HL-60/S4 treated with retinoic acid at 250 ng/mL for 4 days and 3 days (cell line): ENCODE measurements at regions not wholly inside any gene's neighbourhood (a gene's known extent, or its start where the extent isn't known, plus 50 kb on each side); places are given as distances from the start of the nearest gene placed in this dataset.

ENCODE experiments used
- in situ Hi-C: fragments of 300-500 bp; cut with MboI; formaldehyde crosslinking; loops from 2 replicates; pipeline ENCODE4 v1.7.0; 2022; ENCODE audit warnings: low sequenced_read_pairs

GRCh38 chr15:96414875-96415274, 84.4 kb downstream of the NR2F2 start:
- in situ Hi-C loops: no loop called here

DNA sequence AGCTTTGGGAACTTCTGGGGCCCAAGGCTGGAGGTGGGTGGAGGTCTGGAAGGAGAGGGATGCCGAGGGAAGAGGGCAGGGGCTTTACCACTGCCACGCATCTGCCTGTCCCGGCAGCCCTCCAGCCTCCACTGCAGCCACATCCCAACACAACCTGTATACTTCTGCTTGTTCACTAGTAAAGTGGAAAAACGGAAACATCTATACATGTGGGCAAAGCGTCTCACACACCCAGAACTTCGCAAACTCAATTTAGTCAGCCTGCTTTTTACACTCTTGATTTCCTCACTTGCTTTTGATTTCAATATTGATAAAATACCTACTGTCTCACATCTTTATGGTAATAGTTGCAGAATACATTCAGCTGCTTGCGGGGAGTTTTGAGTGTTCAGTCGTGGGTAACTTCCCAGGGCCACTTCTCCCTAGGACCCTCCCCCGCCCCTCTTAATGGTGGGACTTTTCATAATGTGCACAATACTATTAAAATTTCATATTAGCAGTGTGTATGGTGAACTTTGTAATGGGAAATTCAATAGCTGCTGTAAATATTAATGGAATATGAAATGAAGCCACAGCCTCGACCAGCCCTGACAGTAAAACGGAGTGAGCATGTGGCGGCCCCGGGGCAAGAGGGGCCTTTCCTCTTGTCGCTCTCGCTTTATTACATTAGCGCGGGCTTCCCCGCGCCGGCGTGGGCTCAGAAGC, 85.2 kb downstream of the NR2F2 start:
- in situ Hi-C loops: no loop called here

GRCh38 chr15:96416218-96416933, 85.9 kb downstream of the NR2F2 start:
- in situ Hi-C loops: no loop called here

GRCh38 chr15:96416934-96417759, 86.6 kb downstream of the NR2F2 start:
- in situ Hi-C loops: no loop called here

DNA sequence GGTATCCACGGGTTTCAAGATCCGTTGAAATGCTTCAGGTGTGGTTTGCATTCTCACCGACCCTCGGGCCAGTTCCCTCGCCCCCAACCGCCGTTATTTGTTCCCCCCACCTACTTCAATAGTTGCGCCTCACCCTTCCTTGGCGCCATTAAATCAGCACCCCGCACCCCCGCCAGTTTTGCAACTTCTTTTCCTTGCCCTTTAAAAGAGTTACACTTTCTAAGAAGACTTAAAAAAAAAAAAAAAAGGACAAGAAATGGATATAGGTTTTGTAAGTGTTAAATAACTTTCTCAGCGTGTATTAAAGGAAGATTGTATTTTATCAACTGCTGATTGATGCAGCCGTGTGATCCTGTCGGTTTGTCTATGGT, 87.2 kb downstream of the NR2F2 start:
- in situ Hi-C loops: no loop called here

DNA sequence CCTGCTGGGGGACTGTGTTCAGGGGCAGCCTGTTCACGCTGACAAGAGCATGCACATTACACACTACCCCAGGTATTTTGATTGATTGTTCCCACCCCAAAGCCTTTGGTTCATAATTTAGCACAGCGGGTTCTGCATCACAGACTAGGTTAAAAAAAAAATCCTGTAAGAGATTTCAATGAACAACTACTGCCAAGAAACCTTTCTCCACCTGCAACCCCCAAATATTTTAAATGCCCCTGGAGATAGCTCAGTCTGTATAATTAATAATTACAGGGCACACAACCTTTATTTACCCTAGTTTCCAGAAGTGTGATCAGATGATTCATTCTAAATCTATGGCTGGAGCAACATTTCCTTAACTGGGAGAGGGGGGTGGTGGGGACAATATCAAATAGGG, 87.6 kb downstream of the NR2F2 start:
- in situ Hi-C loops: no loop called here

DNA sequence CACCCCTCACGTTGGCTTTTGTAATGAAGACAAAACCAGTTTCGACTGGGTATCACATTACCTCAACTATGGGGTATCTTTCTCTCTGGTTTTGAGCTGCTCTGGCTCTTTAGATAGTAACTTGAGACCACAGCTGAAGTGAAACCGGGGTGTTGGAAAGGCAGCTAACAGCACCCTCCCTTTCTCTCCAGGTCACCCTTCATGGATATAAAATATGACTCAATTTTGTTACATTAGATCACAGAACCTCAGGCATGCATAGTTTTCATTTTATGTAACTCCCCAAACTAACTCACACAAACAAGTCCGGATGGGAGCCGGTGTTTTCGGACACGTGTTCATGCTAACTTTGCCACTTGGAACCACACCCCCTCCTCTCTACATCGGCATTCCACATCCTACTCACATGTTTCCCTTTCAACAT, 90.7 kb downstream of the NR2F2 start:
- in situ Hi-C loops: no loop called here

- in situ Hi-C loops: no loop called here
These were observed 91.6 kb downstream of the NR2F2 start for GRCh38 chr15:96422125-96422524.

DNA sequence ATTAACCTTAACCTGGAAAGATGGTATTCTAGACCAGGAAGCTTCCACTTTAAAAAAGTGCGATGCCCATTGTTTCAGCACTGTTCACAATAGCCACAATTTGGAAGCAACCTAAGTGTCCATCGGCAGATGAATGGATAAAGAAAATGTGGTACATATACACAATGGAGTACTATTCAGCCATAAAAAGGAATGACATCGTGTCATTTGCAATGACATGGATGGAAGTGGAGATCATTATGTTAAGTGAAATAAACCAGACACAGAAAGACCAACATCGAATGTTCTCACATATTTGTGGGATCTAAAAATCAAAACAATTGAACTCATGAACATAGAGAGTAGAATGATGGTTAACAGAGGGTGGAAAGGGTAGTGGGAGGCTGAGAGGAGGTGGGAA, 94.2 kb downstream of the NR2F2 start:
- in situ Hi-C loops: no loop called here

DNA sequence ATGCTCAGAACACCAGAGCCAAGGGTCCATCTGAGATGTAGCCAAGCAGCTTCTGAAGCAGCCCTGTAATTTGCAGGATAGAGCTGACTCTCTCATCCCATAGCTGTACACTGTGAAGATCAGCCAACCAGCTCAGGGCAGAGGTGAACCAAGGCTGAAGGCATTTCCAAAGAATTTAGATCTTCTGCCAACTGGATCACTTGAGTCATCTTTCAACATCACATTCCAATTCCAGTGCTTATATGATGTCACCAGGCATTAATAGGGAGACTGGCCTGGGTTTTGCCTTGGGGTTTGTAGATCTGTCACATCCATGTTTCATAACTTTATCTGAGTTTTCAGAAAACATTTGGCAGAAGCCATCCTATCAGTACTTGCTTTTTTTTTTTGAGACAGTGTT, 98.2 kb downstream of the NR2F2 start:
- in situ Hi-C loops: no loop called here

- in situ Hi-C loops: no loop called here
These were observed 101.3 kb downstream of the NR2F2 start for GRCh38 chr15:96431786-96432185.

- in situ Hi-C loops: no loop called here
These were observed 104.5 kb downstream of the NR2F2 start for GRCh38 chr15:96435022-96435421.

DNA sequence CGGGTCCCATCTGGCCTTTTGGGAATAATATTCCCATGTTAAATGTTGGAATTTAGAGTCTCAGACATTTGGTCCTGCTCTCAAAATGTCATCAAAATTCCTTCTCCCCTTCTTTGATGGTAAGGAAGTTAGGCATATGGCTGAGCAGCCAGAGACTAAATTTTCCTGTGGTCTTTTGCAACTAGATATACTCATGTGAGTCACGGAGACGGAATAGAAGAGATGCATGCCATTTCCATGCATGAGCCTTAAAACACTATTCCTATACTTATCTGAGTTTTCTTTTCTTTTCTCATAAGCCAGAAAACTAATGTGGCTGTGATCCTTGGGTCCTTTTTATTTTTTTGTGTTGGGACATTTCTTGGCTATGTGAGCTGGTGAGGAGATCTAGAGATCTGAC, 105.3 kb downstream of the NR2F2 start:
- in situ Hi-C loops: no loop called here

DNA sequence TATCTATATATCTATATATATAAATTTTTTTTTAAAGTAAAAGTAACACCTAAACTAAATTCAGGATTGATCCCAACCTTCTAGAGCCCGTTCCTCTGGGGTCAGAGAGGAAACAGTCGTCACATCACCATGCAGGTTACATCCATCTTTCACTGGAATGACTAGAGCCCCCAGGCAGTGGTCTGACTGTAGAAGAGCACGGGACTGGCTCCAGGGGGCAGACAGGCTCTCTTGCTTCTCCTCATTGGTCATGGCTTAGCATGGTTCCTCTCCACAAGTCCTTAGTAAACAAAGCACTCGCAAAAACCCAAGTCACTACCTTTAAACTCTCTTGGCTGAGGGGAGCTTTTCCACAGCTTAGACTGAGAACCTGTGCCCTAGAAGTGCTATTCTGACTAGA, 110.5 kb downstream of the NR2F2 start:
- in situ Hi-C loops: no loop called here

- in situ Hi-C loops: no loop called here
These were observed 111.6 kb downstream of the NR2F2 start for GRCh38 chr15:96442076-96442475.

DNA sequence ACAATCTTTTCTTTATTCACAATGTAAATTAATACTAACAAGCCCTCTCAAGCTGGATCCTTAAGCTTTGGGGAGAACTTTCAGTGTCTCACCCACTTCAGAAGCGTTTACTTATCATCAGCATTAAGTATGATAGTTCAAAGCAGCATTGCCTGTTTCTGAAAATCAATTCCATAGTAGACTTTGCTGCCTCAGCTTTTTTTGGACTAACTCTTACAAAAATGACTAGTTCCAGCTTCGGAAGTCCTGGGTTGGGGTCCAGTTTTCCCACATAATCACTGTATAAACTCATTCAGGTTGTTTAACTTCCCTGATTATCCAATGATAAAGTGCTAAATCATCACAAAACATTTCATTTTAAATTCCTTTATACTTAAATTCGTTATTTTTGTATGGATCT, 114.4 kb downstream of the NR2F2 start:
- in situ Hi-C loops: no loop called here

GRCh38 chr15:96448923-96449322, 118.4 kb downstream of the NR2F2 start:
- in situ Hi-C loops: no loop called here

GRCh38 chr15:96457841-96458240, 127.3 kb downstream of the NR2F2 start:
- in situ Hi-C loops: no loop called here

- in situ Hi-C loops: no loop called here
These were observed 129.6 kb downstream of the NR2F2 start for GRCh38 chr15:96460106-96460505.

DNA sequence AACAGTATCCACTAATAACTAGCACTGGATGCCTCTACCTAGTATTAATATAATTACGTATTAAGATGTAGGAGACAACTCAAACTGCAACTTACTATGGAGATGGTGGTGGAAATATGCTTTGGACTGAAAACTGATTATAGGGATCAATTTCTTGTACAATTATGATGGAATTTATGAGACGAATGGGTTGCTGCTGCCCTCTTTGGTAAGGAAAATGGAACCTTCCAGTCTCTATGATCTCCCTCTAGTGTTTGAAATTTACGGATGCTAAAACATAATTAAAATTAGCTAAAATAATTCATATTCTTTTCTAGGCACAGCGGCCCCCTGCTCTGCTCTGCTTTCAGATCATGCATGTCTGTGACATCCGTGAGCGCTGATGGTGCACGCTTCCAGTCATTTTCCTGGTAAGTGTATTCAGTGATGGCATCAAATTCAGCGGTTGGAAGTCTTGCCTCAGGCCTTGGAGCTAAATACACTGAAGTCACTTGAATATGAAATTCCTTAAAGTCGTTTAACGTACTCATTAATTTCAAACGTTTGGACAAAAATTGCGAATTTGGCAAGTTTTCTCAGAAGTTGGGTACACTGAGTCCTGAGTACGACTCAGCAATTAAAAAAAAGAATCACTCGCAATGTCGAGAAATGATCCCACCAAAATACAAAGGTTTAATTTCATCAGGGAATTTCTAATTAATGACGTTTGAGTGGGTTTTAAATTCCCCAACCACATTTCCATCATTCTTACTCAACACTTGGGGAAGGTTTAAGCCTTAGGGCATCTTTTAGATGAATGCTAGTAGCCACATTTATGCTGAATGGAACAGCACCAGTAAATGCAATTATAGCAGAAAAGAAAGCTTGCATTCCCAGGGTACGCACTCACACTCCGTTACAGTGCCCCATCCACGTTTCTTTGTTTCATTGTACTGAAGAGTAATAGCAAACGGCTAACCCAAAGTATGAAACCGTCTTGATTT, 132.6 kb downstream of the NR2F2 start:
- in situ Hi-C loops: no loop called here
